Neuronal stem cell (in vitro differentiated cells): ENCODE measurements at regions not wholly inside any gene's neighbourhood (a gene's known extent, or its start where the extent isn't known, plus 50 kb on each side); places are given as distances from the start of the nearest gene placed in this dataset.

Experiments used
- DNase-seq: peaks from one replicate; pipeline ENCODE4 v3.0.0-alpha.2; 2013; ENCODE audit warnings: low spot score
- H2AFZ ChIP-seq: one replicate; pipeline ENCODE4 v1.6.1; 2013; ENCODE audit warnings: mild to moderate bottlenecking, low read length, inconsistent platforms
- H2AK5ac ChIP-seq: 2 replicates; pipeline ENCODE4 v1.6.1; 2013; ENCODE audit warnings: low read depth, mild to moderate bottlenecking, inconsistent platforms, low read length, moderate library complexity, mixed read lengths
- H2BK120ac ChIP-seq: 2 replicates; pipeline ENCODE4 v1.6.1; 2013; ENCODE audit warnings: low read depth, mild to moderate bottlenecking, inconsistent platforms, low read length, moderate library complexity, mixed read lengths
- H2BK12ac ChIP-seq: one replicate; pipeline ENCODE4 v1.6.1; 2013; ENCODE audit warnings: low read length, inconsistent platforms
- H2BK15ac ChIP-seq: 2 replicates; pipeline ENCODE4 v1.6.1; 2013; ENCODE audit warnings: mild to moderate bottlenecking, low read length, inconsistent platforms, mixed read lengths
- H2BK5ac ChIP-seq: one replicate; pipeline ENCODE4 v1.6.1; 2013; ENCODE audit warnings: inconsistent platforms, mild to moderate bottlenecking, low read length, moderate library complexity
- H3K14ac ChIP-seq: one replicate; pipeline ENCODE4 v1.6.1; 2013; ENCODE audit warnings: low read length, inconsistent platforms
- H3K18ac ChIP-seq: 2 replicates; pipeline ENCODE4 v1.6.1; 2013; ENCODE audit warnings: low read length, inconsistent platforms
- H3K23ac ChIP-seq: 2 replicates; pipeline ENCODE4 v1.6.1; 2013; ENCODE audit warnings: low read depth, mild to moderate bottlenecking, mixed read lengths, low read length, inconsistent platforms; ENCODE audit not compliant: poor library complexity
- H3K27ac ChIP-seq: replicated peaks from 3 replicates; pipeline ENCODE4 v1.5.1; 2013; ENCODE audit warnings: low read length, inconsistent platforms
- H3K27me3 ChIP-seq, 3 experiments: 2 replicates each; pipeline ENCODE4 v1.6.1; 2013; ENCODE audit warnings: low read length in 3 of 3, mild to moderate bottlenecking in 2 of 3, inconsistent platforms in 1 of 3, low read depth in 1 of 3, mixed read lengths in 1 of 3, moderate library complexity in 1 of 3; ENCODE audit not compliant: control insufficient read depth in 3 of 3, insufficient read depth in 3 of 3
- H3K36me3 ChIP-seq, 2 donors: replicated peaks in 1 of 2; 2 replicates each; pipeline ENCODE4 v1.6.1; 2013; ENCODE audit warnings: low read length in 2 of 2; ENCODE audit not compliant: control insufficient read depth in 2 of 2, insufficient read depth in 2 of 2
- H3K4ac ChIP-seq: 2 replicates; pipeline ENCODE4 v1.6.1; 2013; ENCODE audit warnings: inconsistent platforms, mild to moderate bottlenecking, low read length, moderate library complexity
- H3K4me1 ChIP-seq, 2 donors: 1 replicate in 1 of 2; 2 replicates in 1 of 2; pipeline ENCODE4 v1.6.1; 2013; ENCODE audit warnings: low read length in 2 of 2, low read depth in 1 of 2; ENCODE audit not compliant: control insufficient read depth in 2 of 2, insufficient read depth in 1 of 2
- H3K4me2 ChIP-seq: one replicate; pipeline ENCODE4 v1.6.1; 2013; ENCODE audit warnings: mild to moderate bottlenecking, low read length, inconsistent platforms; ENCODE audit not compliant: insufficient read depth, poor library complexity, severe bottlenecking
- H3K4me3 ChIP-seq, 2 donors: 2 replicates each; pipeline ENCODE4 v1.5.1; 2013; ENCODE audit warnings: low read length in 2 of 2, mild to moderate bottlenecking in 2 of 2, inconsistent platforms in 1 of 2, moderate library complexity in 1 of 2
- H3K79me1 ChIP-seq: one replicate; pipeline ENCODE4 v1.6.1; 2013; ENCODE audit warnings: low read depth, mild to moderate bottlenecking, inconsistent platforms, low read length, moderate library complexity
- H3K9ac ChIP-seq: one replicate; pipeline ENCODE4 v1.6.1; 2013; ENCODE audit warnings: mild to moderate bottlenecking, low read depth, low read length, inconsistent platforms; ENCODE audit not compliant: poor library complexity
- H3K9me3 ChIP-seq, 2 donors: replicated peaks in 1 of 2; 2 replicates each; pipeline versions ENCODE3 to v1.6.1; 2013; ENCODE audit warnings: low read length in 2 of 2, mild to moderate bottlenecking in 2 of 2, inconsistent platforms in 1 of 2, low read depth in 1 of 2, mixed read lengths in 1 of 2, moderate library complexity in 1 of 2; ENCODE audit not compliant: control insufficient read depth in 2 of 2, insufficient read depth in 1 of 2
- H4K8ac ChIP-seq: one replicate; pipeline ENCODE4 v1.6.1; 2013; ENCODE audit warnings: low read depth, mild to moderate bottlenecking, inconsistent platforms, low read length, moderate library complexity
- H4K91ac ChIP-seq: one replicate; pipeline ENCODE4 v1.6.1; 2013; ENCODE audit warnings: low read length, low read depth, mild to moderate bottlenecking, inconsistent platforms; ENCODE audit not compliant: poor library complexity
- WGBS, 2 donors: extraction: QIAGEN DNeasy Blood & Tissue Kit; methylation state at CpG; one replicate each; pipeline ENCODE4 v1.1.7; 2013; ENCODE audit warnings: missing lambda C conversion rate in 2 of 2, mixed read lengths in 1 of 2; ENCODE audit not compliant: insufficient read length in 2 of 2, insufficient replicate concordance in 1 of 2; ENCODE audit errors: extremely low coverage in 2 of 2; 5-methylcytosine and 5-hydroxymethylcytosine counted together

- Histone ChIP-seq H2AFZ (no peak overlapping the region), H3K4me3 (no peak overlapping the region), H3K9me3 (no peaks in the 10 kb centered on the region), H3K23ac (no peak overlapping the region), H3K4me1 (no peaks in the 10 kb centered on the region), H4K91ac (no peak overlapping the region), H2BK120ac (no peak overlapping the region), H2BK12ac (no peak overlapping the region), H3K14ac (no peak overlapping the region), H3K9ac (no peak overlapping the region), H3K27ac (no peak overlapping the region), H3K36me3 (no peaks in the 10 kb centered on the region), H2BK5ac (no peak overlapping the region), H4K8ac (no peak overlapping the region), H2AK5ac (no peak overlapping the region), H3K27me3 (no peaks in the 10 kb centered on the region), H2BK15ac (no peak overlapping the region), H3K79me1 (no peaks in the 10 kb centered on the region), H3K4ac (no peak overlapping the region), H3K4me2 (no peak overlapping the region), H3K18ac (no peak overlapping the region)
- no peak for DNase-seq
- whole genome bisulfite sequencing, 2 donors: no CpG with 5 or more reads among the region's 6 CpGs
Observed at GRCh38 chrX:46404774-46405173, 140.4 kb downstream of the ZNF674 start.

GRCh38 chrX:46400530-46401443 lies 144.4 kb downstream of the ZNF674 start:
- no peak overlapping the region for H3K4me3 ChIP-seq
- H2BK12ac ChIP-seq: no peak overlapping the region
- H3K18ac ChIP-seq: no peak overlapping the region
- H3K4me2 ChIP-seq: no peak overlapping the region
- H2BK5ac ChIP-seq: no peak overlapping the region
- H2BK15ac ChIP-seq: no peak overlapping the region
- H4K91ac ChIP-seq: no peak overlapping the region
- no peaks in the 10 kb centered on the region for H3K27me3 ChIP-seq
- no peaks in the 10 kb centered on the region for H3K4me1 ChIP-seq
- no peak overlapping the region for H3K14ac ChIP-seq
- no peaks in the 10 kb centered on the region for H3K36me3 ChIP-seq
- no peak overlapping the region for H2BK120ac ChIP-seq
- no peak overlapping the region for H3K27ac ChIP-seq
- H3K79me1 ChIP-seq: no peaks in the 10 kb centered on the region
- H3K9ac ChIP-seq: no peak overlapping the region
- no peak overlapping the region for H4K8ac ChIP-seq
- no CpG with 5 or more reads among the region's 5 CpGs for WGBS, 2 donors
- H3K23ac ChIP-seq: no peak overlapping the region
- peaks cover 0 to 2% of the 10 kb centered on the region in 2 donors for H3K9me3 ChIP-seq
- no peak overlapping the region for H3K4ac ChIP-seq
- H2AFZ ChIP-seq: no peak overlapping the region
- no peak for DNase-seq
- no peak overlapping the region for H2AK5ac ChIP-seq

DNA sequence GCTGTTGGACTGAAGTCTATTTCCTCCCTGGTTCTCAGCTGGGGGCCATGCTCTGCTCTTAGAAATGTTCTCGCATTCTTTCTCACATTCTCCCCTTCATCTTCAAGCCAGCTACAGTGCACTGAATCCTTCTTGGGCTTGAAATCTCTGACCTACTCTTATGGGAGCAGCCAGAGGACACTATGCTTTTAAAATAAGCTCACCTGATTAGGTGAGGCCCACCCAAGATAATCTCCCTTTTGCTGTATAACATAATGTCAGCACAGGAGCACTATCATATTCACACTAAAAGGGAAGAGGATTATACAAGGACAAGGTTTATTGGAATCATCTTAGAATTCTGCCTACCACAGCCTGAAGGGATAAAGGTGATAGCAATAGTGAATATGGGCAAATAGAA lies 146.3 kb downstream of the ZNF674 start:
- Histone ChIP-seq H2BK5ac (no peak overlapping the region), H2BK120ac (no peak overlapping the region), H4K91ac (no peak overlapping the region), H3K79me1 (no peaks in the 10 kb centered on the region), H2AFZ (no peak overlapping the region), H3K4ac (no peak overlapping the region), H2BK15ac (no peak overlapping the region), H3K4me1 (no peaks in the 10 kb centered on the region), H3K27ac (no peak overlapping the region), H3K36me3 (no peaks in the 10 kb centered on the region), H3K4me3 (no peak overlapping the region), H3K9ac (no peak overlapping the region), H2BK12ac (no peak overlapping the region), H3K4me2 (no peak overlapping the region), H3K23ac (no peak overlapping the region), H3K18ac (no peak overlapping the region), H2AK5ac (no peak overlapping the region), H3K14ac (no peak overlapping the region), H3K9me3 (peaks cover 0 to 2% of the 10 kb centered on the region in 2 donors), H4K8ac (no peak overlapping the region), H3K27me3 (no peaks in the 10 kb centered on the region)
- no peak for DNase-seq
- no CpG with 5 or more reads among the region's 1 CpG for WGBS, 2 donors

GRCh38 chrX:46398126-46398525 lies 147.1 kb downstream of the ZNF674 start:
- H3K18ac ChIP-seq: no peak overlapping the region
- no peak overlapping the region for H3K4ac ChIP-seq
- H3K14ac ChIP-seq: no peak overlapping the region
- H3K9me3 ChIP-seq: peaks cover 0 to 2% of the 10 kb centered on the region in 2 donors
- no peaks in the 10 kb centered on the region for H3K79me1 ChIP-seq
- no peak for DNase-seq
- no peaks in the 10 kb centered on the region for H3K4me1 ChIP-seq
- no peak overlapping the region for H3K9ac ChIP-seq
- no peaks in the 10 kb centered on the region for H3K27me3 ChIP-seq
- no peak overlapping the region for H3K23ac ChIP-seq
- no peak overlapping the region for H2BK5ac ChIP-seq
- no peak overlapping the region for H2BK120ac ChIP-seq
- no peak overlapping the region for H3K4me2 ChIP-seq
- no peak overlapping the region for H2AFZ ChIP-seq
- no peak overlapping the region for H2AK5ac ChIP-seq
- no peak overlapping the region for H4K8ac ChIP-seq
- no peak overlapping the region for H4K91ac ChIP-seq
- no CpG with 5 or more reads among the region's 1 CpG for WGBS, 2 donors
- H2BK12ac ChIP-seq: no peak overlapping the region
- H3K4me3 ChIP-seq: no peak overlapping the region
- H3K36me3 ChIP-seq: no peaks in the 10 kb centered on the region
- H3K27ac ChIP-seq: no peak overlapping the region
- no peak overlapping the region for H2BK15ac ChIP-seq
